SK-N-MC (cell line): ENCODE measurements at regions not wholly inside any gene's neighbourhood (a gene's known extent, or its start where the extent isn't known, plus 50 kb on each side); places are given as distances from the start of the nearest gene placed in this dataset.
A peak's percentile ranks its signal among the peaks of the same experiment; 100 is the strongest.
"Not testable (repeated sequence)": the region's sequence is repeated elsewhere in the genome, so short reads cannot be mapped to it uniquely, and the experiment has no call there.

Experiments
- DNase-seq: peaks from one replicate; pipeline ENCODE4 v3.0.0-alpha.2; 2011; ENCODE audit warnings: low read depth, low spot score
- H3K27ac ChIP-seq: fragments of 200-600 bp; sonication (generic); 2 replicates; pipeline ENCODE4 v1.5.1; 2016; ENCODE audit warnings: mixed run types
- H3K36me3 ChIP-seq: fragments of 200-600 bp; sonication (generic); 2 replicates; pipeline ENCODE4 v1.6.1; 2017; ENCODE audit warnings: antibody characterized with exemption, low read length, mixed read lengths; ENCODE audit not compliant: insufficient read depth
- H3K4me3 ChIP-seq: fragments of 200-600 bp; sonication (generic); 2 replicates; pipeline ENCODE4 v1.5.1; 2016
- H3K9ac ChIP-seq: fragments of 200-600 bp; sonication (generic); 2 replicates; pipeline ENCODE4 v1.8.0; 2017; ENCODE audit warnings: mixed run types, mixed read lengths; ENCODE audit not compliant: insufficient read length
- H3K9me3 ChIP-seq: fragments of 200-600 bp; sonication (generic); 2 replicates; pipeline ENCODE4 v1.6.1; 2017; ENCODE audit warnings: low read depth, mild to moderate bottlenecking, antibody characterized with exemption, low read length, moderate library complexity, mixed read lengths
- EZH2 ChIP-seq: fragments of 200-600 bp; sonication (generic); IDR thresholded peaks from one replicate; pipeline ENCODE4 v1.6.1; 2017; ENCODE audit warnings: antibody characterized with exemption
- FOXP2 ChIP-seq: optimal IDR thresholded peaks from 2 replicates; pipeline ENCODE3; 2011; ENCODE audit warnings: mild to moderate bottlenecking, moderate library complexity; ENCODE audit not compliant: insufficient read depth; ENCODE audit errors: extremely low read length, control extremely low read depth
- POLR2AphosphoS5 ChIP-seq: IDR thresholded peaks from 2 replicates; pipeline ENCODE4 v1.6.1; 2012; ENCODE audit warnings: mild to moderate bottlenecking, low read depth, low read length, borderline replicate concordance

DNA sequence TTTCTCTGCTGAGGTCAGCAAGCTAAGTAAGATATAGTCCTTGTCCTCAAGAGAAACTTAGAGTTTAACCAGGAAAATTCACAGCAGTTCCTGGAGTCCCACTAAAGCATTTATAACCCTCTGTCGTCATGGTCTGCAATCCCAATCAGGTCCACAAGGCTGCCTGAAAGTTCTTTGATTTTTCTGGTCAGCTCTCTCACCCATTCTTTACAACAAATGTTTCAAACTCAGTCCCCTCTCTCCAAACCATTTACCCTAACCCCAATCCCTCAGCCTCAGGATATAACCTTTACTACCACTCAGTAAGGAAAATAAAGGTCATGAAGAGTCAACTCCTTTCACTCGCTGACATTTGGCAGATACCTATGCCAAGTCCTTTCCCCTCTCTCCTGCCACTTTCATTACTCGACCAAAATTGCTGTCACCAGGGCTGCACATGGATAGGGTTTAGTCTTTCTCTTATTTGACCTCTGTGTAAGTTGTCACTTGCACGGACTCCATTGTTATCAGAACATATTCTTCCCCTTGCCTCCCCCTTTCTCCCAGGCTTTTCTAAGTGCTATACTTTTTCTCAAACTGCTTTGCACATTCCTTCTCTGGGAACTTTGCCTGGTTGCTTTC, 936.6 kb downstream of the NR2F1-AS1 start:
- no peak for DNase-seq
- no peaks in the 10 kb centered on the region for H3K36me3 ChIP-seq
- no peak overlapping the region for H3K27ac ChIP-seq
- H3K4me3 ChIP-seq, result no peak overlapping the region
- H3K9ac ChIP-seq, result no peak overlapping the region
- no peaks in the 10 kb centered on the region for H3K9me3 ChIP-seq
- no peak for TF ChIP-seq FOXP2
- no peak for TF ChIP-seq POLR2AphosphoS5
- TF ChIP-seq EZH2, result no peak

DNA sequence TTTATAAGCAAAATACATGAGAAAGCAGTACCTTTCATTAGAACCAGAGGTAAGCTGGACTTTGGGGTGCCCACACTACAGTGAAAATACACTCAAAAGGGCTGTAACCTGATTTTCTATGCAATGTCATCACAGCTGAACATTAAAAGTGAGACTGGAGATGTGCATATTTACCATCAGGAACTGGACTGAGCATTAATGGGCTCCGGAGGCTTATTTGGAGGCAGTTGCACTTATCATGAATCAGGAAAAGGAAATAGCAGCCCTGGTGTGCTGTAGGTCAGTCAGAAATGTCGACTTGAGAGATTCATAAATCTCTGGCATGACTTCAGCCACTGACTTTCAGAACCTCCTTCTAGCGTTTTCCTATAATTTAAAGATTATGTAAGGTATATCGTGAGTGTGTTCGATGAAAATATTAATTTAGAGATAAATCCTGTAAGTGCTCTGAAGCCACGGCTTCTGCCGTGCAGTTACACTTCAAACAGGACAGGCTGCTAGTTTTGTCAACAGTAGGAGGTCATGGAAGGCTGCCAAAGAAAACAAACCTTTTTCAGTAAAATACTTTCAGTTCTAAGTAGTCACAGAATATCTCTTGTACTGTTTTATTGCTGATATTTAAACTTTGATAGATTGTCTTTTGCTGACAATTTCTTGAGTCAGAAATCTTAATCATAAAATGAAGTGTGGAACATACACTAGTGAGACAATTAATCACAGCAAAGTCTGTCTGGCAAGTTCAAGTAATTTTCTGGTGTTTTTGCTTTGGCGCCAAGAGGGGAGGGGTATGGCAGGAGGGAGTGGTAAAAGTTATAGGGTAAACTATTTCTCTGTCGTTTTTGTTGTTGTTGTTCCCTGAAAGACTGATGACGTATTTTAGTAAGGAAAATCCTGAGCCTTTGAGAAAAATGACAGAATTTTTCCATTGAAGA, 939.7 kb downstream of the NR2F1-AS1 start:
- TF ChIP-seq POLR2AphosphoS5 (no peak), FOXP2 (no peak)
- Histone ChIP-seq H3K9me3 (no peaks in the 10 kb centered on the region), H3K27ac (peak overlapping the region; percentile 63), H3K4me3 (peak overlapping the region; percentile 75), H3K36me3 (no peaks in the 10 kb centered on the region), H3K9ac (peak overlapping the region; percentile 44)
- peak; percentile 56 for DNase-seq

DNA sequence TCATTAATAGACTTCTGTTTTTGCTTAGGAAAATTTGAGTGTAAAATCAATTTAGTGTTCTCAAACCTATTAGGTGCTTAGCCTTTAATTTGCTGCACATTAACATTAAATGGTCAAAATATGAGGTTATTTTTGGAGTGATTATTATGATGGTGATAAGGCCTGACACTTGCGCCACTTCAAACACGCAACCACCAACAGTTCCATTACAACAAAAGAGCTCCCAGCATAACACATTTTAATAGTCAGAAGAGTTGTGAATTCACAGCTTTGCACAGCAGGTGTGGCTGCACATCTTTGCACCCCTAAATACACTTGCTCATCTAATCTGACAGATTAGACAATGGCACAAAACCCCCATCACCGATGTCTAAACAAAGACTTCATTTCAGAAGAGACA, 940.7 kb downstream of the NR2F1-AS1 start:
- Histone ChIP-seq H3K9me3 (no peaks in the 10 kb centered on the region), H3K4me3 (no peak overlapping the region), H3K36me3 (no peaks in the 10 kb centered on the region), H3K27ac (no peak overlapping the region), H3K9ac (no peak overlapping the region)
- DNase-seq, result no peak
- no peak for TF ChIP-seq FOXP2
- no peak for TF ChIP-seq EZH2
- TF ChIP-seq POLR2AphosphoS5, result no peak

DNA sequence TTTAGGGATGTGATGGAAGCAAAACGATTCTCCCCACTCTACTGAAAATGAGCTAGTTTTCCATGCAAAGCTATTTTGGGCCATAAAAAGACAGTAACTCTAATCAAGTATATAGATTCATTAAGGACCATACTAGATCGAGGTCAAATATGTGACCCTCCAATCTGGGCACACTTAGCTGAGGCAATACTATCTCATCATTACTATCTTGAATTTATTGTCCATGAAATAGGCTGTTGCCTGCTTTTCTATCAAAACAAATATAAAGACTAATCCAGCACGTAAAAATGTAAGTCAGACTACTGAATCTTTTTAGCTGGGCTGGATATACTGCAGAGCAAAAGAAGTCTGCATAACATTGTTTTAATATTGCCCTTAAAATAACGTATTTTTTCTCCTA, 943.1 kb downstream of the NR2F1-AS1 start:
- Histone ChIP-seq H3K9me3 (no peaks in the 10 kb centered on the region), H3K9ac (no peak overlapping the region), H3K4me3 (no peak overlapping the region), H3K36me3 (no peaks in the 10 kb centered on the region), H3K27ac (no peak overlapping the region)
- TF ChIP-seq EZH2, result no peak
- no peak for TF ChIP-seq FOXP2
- no peak for TF ChIP-seq POLR2AphosphoS5
- no peak for DNase-seq

DNA sequence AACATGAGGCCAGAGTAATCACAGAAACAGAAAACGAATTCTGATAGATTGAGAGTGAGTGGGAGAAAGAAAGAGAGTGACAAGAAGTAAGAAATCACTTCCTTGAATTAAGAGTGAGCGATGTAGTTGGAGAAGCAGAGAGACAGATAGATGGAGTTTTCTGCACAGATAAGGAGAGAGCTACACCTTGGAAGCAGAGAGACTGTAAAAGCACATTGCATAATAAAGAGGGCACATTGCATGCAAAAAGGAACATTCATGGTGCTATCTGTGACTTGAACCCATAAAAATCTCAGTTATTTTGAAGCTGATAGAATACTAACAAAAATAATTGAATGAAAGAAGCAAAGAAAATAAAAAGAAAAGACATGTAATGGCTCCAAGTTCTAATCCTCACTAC, 943.8 kb downstream of the NR2F1-AS1 start:
- H3K27ac ChIP-seq, result no peak overlapping the region
- no peak for DNase-seq

DNA sequence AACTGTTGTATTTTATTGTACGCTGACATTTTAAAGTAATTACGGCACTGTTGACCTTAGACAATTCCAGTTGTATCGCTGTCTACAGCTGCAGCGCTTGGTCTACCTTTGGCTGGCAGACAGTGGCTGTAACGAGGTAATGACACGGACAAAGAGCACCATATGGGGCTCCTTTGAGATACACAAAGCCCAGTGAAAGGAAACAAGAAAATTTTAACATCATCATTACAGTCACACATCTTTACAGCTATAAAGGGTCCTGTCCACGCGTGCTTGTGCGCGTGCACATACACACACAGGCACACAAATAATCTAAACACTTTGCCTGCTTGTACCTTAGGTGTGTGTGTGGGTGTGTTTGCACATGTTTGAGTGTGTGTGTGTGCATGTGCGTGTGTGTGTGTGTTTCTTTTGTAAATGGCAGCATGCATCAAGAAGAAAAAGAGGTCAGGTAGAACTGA, 946.0 kb downstream of the NR2F1-AS1 start:
- DNase-seq, result no peak
- H3K27ac ChIP-seq, result no peak overlapping the region
- H3K36me3 ChIP-seq, result no peaks in the 10 kb centered on the region
- no peaks in the 10 kb centered on the region; the same call in 1 of the 2 replicates for H3K9me3 ChIP-seq
- no peak overlapping the region for H3K9ac ChIP-seq
- H3K4me3 ChIP-seq, result no peak overlapping the region
- TF ChIP-seq POLR2AphosphoS5 (no peak), EZH2 (no peak), FOXP2 (no peak)

More for the DNA sequence above, 943.8 kb downstream of the NR2F1-AS1 start:
- Histone ChIP-seq H3K9me3 (no peaks in the 10 kb centered on the region), H3K4me3 (no peak overlapping the region), H3K9ac (no peak overlapping the region), H3K36me3 (no peaks in the 10 kb centered on the region)
- TF ChIP-seq EZH2 (no peak), FOXP2 (no peak), POLR2AphosphoS5 (no peak)

DNA sequence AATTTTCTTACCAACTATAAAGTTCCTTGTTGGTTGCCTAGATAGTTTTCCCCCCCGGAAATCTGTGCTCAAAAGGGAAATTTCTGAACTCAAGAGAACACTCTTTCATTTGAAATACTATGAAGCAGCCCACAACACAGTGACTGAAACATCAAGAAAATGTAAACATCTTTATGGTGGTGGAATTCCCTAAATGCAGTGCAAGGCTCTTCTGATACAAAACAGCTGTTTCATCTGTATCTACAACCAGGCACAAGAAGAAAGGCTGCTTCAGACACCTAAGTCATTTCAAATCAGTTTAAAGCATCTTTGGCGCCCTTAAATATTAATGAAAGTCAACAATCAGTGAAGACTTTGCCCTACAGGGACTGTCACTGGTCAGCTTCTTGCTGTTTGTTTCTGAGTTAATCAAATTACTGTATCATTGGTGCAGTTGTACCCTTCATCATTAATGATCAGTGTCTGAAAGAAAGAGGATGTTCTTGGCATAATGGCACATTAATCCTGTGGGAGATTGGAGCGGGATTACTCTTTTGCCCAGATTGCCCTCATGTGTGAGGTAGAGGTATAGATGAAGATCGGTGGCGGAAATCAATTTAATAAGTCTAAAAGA, 947.0 kb downstream of the NR2F1-AS1 start:
- H3K27ac ChIP-seq, result no peak overlapping the region

DNA sequence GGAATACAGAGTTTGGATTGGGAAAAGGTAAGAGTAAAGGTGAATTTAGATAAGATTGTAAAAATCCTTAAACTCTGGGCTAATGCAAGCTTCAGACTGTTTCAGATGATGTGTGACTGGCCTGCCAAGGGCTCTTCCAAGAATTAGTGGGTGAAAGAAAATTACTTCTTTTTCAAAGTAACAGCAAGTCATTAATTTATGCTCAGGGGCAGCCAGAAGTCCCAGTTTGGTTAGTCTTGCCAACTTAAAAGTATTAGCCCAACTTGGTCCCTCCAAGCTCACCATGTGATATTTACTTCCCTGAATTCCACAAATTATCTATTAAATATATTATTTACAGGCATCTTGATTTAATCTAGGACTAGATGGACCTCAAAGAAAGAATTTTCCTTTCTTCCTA, 947.8 kb downstream of the NR2F1-AS1 start:
- TF ChIP-seq FOXP2 (no peak), POLR2AphosphoS5 (no peak), EZH2 (no peak)
- no peak overlapping the region for H3K27ac ChIP-seq
- no peak for DNase-seq
- H3K36me3 ChIP-seq, result no peaks in the 10 kb centered on the region
- H3K4me3 ChIP-seq, result no peak overlapping the region
- H3K9me3 ChIP-seq, result no peaks in the 10 kb centered on the region; the same call in 1 of the 2 replicates
- no peak overlapping the region for H3K9ac ChIP-seq

More for the DNA sequence above, 947.0 kb downstream of the NR2F1-AS1 start:
- H3K9me3 ChIP-seq, result no peaks in the 10 kb centered on the region; the same call in 1 of the 2 replicates
- H3K36me3 ChIP-seq, result no peaks in the 10 kb centered on the region
- no peak overlapping the region for H3K9ac ChIP-seq
- no peak for TF ChIP-seq FOXP2
- no peak for TF ChIP-seq EZH2
- no peak for TF ChIP-seq POLR2AphosphoS5
- H3K4me3 ChIP-seq, result no peak overlapping the region
- DNase-seq, result no peak

DNA sequence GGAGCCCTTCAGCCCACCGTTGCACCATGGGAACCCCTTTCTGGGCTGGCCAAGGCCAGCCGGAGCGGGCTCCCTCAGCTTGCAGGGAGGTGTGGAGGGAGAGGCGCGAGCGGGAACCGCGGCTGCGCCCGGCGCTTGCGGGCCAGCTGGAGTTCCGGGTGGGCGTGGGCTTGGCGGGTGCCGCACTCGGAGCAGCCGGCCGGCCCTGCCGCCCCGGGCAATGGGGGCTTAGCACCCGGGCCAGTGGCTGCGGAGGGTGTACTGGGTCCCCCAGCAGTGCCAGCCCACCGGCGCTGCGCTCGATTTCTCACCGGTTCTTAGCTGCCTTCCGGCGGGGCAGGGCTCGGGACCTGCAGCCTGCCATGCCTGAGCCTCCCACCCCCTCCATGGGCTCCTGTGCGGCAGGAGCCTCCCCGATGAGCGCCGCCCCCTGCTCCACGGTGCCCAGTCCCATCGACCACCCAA, 949.8 kb downstream of the NR2F1-AS1 start:
- not testable (repeated sequence) for H3K9me3 ChIP-seq, H3K9ac ChIP-seq, H3K36me3 ChIP-seq, DNase-seq, H3K27ac ChIP-seq, H3K4me3 ChIP-seq
